Cardiac fibroblast (primary cell): ENCODE measurements at regions not wholly inside any gene's neighbourhood (a gene's known extent, or its start where the extent isn't known, plus 50 kb on each side); places are given as distances from the start of the nearest gene placed in this dataset.
"Not testable (repeated sequence)": the region's sequence is repeated elsewhere in the genome, so short reads cannot be mapped to it uniquely, and the experiment has no call there.

Experiments used
- DNase-seq, 2 donors: peaks; one replicate each; pipeline versions ENCODE4 v3.0.0 to v3.0.0-alpha.2; 2010; ENCODE audit warnings: low read depth in 2 of 2
- H3K4me3 ChIP-seq, 2 donors: replicated peaks in 1 of 2; 1 replicate in 1 of 2; 2 replicates in 1 of 2; pipeline ENCODE4 v1.5.1; 2011; ENCODE audit warnings: low read depth in 2 of 2, low read length in 2 of 2, mild to moderate bottlenecking in 2 of 2, moderate library complexity in 1 of 2
- CTCF ChIP-seq: IDR thresholded peaks from one replicate; pipeline ENCODE4 v1.5.1; 2011; ENCODE audit warnings: low read depth, mild to moderate bottlenecking, low read length, inconsistent platforms

- H3K4me3 ChIP-seq, result no peak overlapping the region
- DNase-seq, result no peak
- TF ChIP-seq CTCF, result no peak
Measured at GRCh38 chr17:71777048-71777640, 343.7 kb upstream of the SOX9 start.

- no peak for DNase-seq
- no peak overlapping the region for H3K4me3 ChIP-seq
- TF ChIP-seq CTCF, result no peak
Measured at GRCh38 chr17:71779482-71779881, 341.3 kb upstream of the SOX9 start.

GRCh38 chr17:71780596-71780995 lies 340.2 kb upstream of the SOX9 start:
- TF ChIP-seq CTCF, result no peak
- DNase-seq, result no peak
- no peak overlapping the region for H3K4me3 ChIP-seq

GRCh38 chr17:71782021-71782420 lies 338.8 kb upstream of the SOX9 start:
- not testable (repeated sequence) for H3K4me3 ChIP-seq, DNase-seq

GRCh38 chr17:71790791-71791190 lies 330.0 kb upstream of the SOX9 start:
- peak in 1 of 2 donors; percentile 2 for DNase-seq
- no peak overlapping the region for H3K4me3 ChIP-seq
- TF ChIP-seq CTCF, result no peak

- TF ChIP-seq CTCF, result no peak
- no peak for DNase-seq
- no peak overlapping the region for H3K4me3 ChIP-seq
Measured at GRCh38 chr17:71791311-71791710, 329.5 kb upstream of the SOX9 start.

- TF ChIP-seq CTCF, result no peak
- peak; percentile 55 to 86 for DNase-seq
- H3K4me3 ChIP-seq, result no peak overlapping the region
Measured at GRCh38 chr17:71792966-71793365, 327.9 kb upstream of the SOX9 start.
